ENCODE measurements at regions not wholly inside any gene's neighbourhood (a gene's known extent, or its start where the extent isn't known, plus 50 kb on each side); places are given as distances from the start of the nearest gene placed in this dataset.

DNA sequence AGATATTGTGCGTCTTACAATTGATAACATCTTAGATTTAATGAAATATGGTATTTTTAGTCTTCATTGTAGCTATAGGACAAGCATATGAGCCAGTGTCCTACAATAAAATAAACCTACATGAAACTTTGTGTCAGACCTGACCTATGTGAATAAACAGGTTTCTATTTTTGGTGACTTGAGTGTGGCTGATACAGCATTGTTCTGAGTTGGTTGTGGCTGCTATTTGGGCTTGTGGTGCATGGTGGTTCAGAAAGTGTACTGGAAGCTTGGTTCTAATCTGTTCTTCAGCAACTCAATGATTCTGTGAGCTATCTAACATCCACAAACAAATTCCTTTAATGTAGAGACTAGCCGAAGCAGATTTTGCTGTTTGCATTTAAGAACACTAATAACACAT, 64.9 kb upstream of the MAP2 start:
- TF ChIP-seq, protein P1, sequence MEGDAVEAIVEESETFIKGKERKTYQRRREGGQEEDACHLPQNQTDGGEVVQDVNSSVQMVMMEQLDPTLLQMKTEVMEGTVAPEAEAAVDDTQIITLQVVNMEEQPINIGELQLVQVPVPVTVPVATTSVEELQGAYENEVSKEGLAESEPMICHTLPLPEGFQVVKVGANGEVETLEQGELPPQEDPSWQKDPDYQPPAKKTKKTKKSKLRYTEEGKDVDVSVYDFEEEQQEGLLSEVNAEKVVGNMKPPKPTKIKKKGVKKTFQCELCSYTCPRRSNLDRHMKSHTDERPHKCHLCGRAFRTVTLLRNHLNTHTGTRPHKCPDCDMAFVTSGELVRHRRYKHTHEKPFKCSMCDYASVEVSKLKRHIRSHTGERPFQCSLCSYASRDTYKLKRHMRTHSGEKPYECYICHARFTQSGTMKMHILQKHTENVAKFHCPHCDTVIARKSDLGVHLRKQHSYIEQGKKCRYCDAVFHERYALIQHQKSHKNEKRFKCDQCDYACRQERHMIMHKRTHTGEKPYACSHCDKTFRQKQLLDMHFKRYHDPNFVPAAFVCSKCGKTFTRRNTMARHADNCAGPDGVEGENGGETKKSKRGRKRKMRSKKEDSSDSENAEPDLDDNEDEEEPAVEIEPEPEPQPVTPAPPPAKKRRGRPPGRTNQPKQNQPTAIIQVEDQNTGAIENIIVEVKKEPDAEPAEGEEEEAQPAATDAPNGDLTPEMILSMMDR (IDR thresholded peaks at IDR 0.05; ENCODE audit: poor library complexity, severe bottlenecking): no peak
- no peak for TF ChIP-seq RAD21 (conservative IDR thresholded peaks at IDR 0.05)
- no peak for TF ChIP-seq TAF1 (IDR thresholded peaks at IDR 0.05; ENCODE audit: low read depth)
- TF ChIP-seq EZH2 (IDR thresholded peaks at IDR 0.05; ENCODE audit: borderline replicate concordance, insufficient read depth, low read length, poor library complexity, severe bottlenecking): no peak
- TF ChIP-seq POLR2AphosphoS5 (IDR thresholded peaks at IDR 0.05): no peak
- TF ChIP-seq, protein P2, sequence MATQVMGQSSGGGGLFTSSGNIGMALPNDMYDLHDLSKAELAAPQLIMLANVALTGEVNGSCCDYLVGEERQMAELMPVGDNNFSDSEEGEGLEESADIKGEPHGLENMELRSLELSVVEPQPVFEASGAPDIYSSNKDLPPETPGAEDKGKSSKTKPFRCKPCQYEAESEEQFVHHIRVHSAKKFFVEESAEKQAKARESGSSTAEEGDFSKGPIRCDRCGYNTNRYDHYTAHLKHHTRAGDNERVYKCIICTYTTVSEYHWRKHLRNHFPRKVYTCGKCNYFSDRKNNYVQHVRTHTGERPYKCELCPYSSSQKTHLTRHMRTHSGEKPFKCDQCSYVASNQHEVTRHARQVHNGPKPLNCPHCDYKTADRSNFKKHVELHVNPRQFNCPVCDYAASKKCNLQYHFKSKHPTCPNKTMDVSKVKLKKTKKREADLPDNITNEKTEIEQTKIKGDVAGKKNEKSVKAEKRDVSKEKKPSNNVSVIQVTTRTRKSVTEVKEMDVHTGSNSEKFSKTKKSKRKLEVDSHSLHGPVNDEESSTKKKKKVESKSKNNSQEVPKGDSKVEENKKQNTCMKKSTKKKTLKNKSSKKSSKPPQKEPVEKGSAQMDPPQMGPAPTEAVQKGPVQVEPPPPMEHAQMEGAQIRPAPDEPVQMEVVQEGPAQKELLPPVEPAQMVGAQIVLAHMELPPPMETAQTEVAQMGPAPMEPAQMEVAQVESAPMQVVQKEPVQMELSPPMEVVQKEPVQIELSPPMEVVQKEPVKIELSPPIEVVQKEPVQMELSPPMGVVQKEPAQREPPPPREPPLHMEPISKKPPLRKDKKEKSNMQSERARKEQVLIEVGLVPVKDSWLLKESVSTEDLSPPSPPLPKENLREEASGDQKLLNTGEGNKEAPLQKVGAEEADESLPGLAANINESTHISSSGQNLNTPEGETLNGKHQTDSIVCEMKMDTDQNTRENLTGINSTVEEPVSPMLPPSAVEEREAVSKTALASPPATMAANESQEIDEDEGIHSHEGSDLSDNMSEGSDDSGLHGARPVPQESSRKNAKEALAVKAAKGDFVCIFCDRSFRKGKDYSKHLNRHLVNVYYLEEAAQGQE (IDR thresholded peaks at IDR 0.05; ENCODE audit: borderline replicate concordance): no peak
- no peak for TF ChIP-seq SMC3 (conservative IDR thresholded peaks at IDR 0.05; ENCODE audit: poor library complexity)
- no peak for TF ChIP-seq EP300 (conservative IDR thresholded peaks at IDR 0.05; ENCODE audit: poor library complexity, severe bottlenecking)
- no peak for TF ChIP-seq MXI1 (conservative IDR thresholded peaks at IDR 0.05; ENCODE audit: poor library complexity, severe bottlenecking)
